ENCODE measurements at regions not wholly inside any gene's neighbourhood (a gene's known extent, or its start where the extent isn't known, plus 50 kb on each side); places are given as distances from the start of the nearest gene placed in this dataset.

- H3K27me3 ChIP-seq: no peaks in the 10 kb centered on the region
- H3K4me3 ChIP-seq: no peak overlapping the region
- H3K9me3 ChIP-seq: no peaks in the 10 kb centered on the region
- no peaks in the 10 kb centered on the region for H3K4me1 ChIP-seq
- TF ChIP-seq POLR2A (IDR thresholded peaks at IDR 0.05) (no peak), POLR2AphosphoS5 (IDR thresholded peaks at IDR 0.05) (no peak)
- TF ChIP-seq, protein P1, sequence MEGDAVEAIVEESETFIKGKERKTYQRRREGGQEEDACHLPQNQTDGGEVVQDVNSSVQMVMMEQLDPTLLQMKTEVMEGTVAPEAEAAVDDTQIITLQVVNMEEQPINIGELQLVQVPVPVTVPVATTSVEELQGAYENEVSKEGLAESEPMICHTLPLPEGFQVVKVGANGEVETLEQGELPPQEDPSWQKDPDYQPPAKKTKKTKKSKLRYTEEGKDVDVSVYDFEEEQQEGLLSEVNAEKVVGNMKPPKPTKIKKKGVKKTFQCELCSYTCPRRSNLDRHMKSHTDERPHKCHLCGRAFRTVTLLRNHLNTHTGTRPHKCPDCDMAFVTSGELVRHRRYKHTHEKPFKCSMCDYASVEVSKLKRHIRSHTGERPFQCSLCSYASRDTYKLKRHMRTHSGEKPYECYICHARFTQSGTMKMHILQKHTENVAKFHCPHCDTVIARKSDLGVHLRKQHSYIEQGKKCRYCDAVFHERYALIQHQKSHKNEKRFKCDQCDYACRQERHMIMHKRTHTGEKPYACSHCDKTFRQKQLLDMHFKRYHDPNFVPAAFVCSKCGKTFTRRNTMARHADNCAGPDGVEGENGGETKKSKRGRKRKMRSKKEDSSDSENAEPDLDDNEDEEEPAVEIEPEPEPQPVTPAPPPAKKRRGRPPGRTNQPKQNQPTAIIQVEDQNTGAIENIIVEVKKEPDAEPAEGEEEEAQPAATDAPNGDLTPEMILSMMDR (IDR thresholded peaks at IDR 0.05): no peak
- DNase-seq (ENCODE audit: low spot score in 2 of 2): no peak
- H3K27ac ChIP-seq: no peak overlapping the region
- intact Hi-C loops (cut with DNase I; ENCODE audit: low total_unique reads): no loop called here
- H3K36me3 ChIP-seq: no peaks in the 10 kb centered on the region
These were observed 454.6 kb downstream of the GADD45G start for GRCh38 chr9:90059436-90059835.

DNA sequence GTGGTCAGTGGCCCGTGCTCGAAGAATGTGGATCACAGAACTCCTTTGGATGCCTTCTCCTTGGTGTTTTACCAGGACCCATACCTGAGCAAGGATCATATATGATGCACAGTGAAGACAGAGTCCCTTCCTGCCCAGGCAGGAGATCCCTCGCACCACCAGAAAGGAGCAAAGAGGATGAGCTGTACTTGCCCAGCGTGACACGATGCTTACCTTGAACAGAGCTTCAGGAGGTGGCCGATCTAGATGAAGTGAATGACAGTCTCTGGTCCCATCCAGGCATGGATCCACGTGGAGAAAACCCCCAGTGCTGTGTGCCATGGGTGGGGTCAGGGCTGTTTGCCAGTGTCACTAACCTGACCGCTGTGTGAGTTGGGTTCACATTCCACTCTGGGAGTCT is 455.4 kb downstream of the GADD45G start:
- H3K27me3 ChIP-seq: no peaks in the 10 kb centered on the region
- intact Hi-C loops (cut with DNase I; ENCODE audit: low total_unique reads): no loop called here
- H3K4me3 ChIP-seq: no peak overlapping the region
- DNase-seq (ENCODE audit: low spot score in 2 of 2): no peak
- no peaks in the 10 kb centered on the region for H3K4me1 ChIP-seq
- H3K9me3 ChIP-seq: no peaks in the 10 kb centered on the region
- H3K36me3 ChIP-seq: no peaks in the 10 kb centered on the region
- H3K27ac ChIP-seq: no peak overlapping the region
- TF ChIP-seq POLR2A (IDR thresholded peaks at IDR 0.05) (no peak), POLR2AphosphoS5 (IDR thresholded peaks at IDR 0.05) (no peak)
- TF ChIP-seq, protein P1 (IDR thresholded peaks at IDR 0.05): no peak

DNA sequence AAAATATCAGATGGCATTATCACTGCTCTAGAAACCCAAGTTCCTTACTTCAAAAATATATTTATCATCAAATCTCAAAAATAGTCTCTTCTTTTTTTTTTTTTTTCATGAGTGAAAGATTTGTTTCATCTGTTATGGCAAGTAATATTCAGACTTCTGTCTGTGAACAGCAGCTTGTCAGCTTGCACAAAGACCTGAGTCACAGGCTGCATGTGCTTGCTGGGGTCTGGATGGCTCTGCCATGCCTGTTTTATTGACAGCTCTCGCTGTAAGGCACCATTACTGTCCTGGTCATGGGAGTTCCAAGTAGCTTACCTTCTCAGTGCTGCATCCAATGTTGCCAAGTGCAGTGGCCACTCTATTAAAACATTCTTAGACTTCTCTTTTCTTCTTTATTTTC is 456.4 kb downstream of the GADD45G start:
- no peak overlapping the region for H3K4me3 ChIP-seq

DNA sequence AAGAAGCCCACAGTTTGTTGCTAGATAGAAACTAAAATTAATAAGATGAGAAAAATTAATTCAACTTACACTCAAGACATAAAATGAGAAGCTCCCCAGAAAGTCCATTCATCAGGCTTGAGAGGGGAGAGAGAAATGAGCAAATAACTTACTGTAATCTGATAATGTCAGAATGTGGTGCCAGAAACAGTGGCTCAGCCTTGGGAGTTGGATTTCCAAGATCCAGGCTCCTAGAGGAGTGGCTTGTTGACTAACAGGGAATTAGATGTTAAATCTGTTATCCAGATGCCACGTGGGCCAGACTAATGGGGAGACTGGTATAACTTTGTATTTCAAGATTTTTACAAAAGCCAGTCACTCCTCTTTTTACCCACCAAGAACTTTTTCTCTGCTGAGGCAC is 458.2 kb downstream of the GADD45G start:
- no peaks in the 10 kb centered on the region for H3K4me1 ChIP-seq
- no peaks in the 10 kb centered on the region for H3K27me3 ChIP-seq
- H3K36me3 ChIP-seq: no peaks in the 10 kb centered on the region
- TF ChIP-seq POLR2AphosphoS5 (IDR thresholded peaks at IDR 0.05): no peak
- TF ChIP-seq, protein P1 (IDR thresholded peaks at IDR 0.05): no peak
- TF ChIP-seq POLR2A (IDR thresholded peaks at IDR 0.05): no peak
- no peaks in the 10 kb centered on the region for H3K9me3 ChIP-seq
- no peak overlapping the region for H3K4me3 ChIP-seq
- H3K27ac ChIP-seq: no peak overlapping the region
- intact Hi-C loops (cut with DNase I; ENCODE audit: low total_unique reads): no loop called here
- DNase-seq (ENCODE audit: low spot score in 2 of 2): no peak

More for the DNA sequence above, 456.4 kb downstream of the GADD45G start:
- Histone ChIP-seq H3K27me3 (no peaks in the 10 kb centered on the region), H3K27ac (no peak overlapping the region), H3K9me3 (no peaks in the 10 kb centered on the region), H3K4me1 (no peaks in the 10 kb centered on the region), H3K36me3 (no peaks in the 10 kb centered on the region)
- intact Hi-C loops (cut with DNase I; ENCODE audit: low total_unique reads): no loop called here
- no peak for TF ChIP-seq POLR2A (IDR thresholded peaks at IDR 0.05)
- TF ChIP-seq POLR2AphosphoS5 (IDR thresholded peaks at IDR 0.05): no peak
- no peak for DNase-seq (ENCODE audit: low spot score in 2 of 2)

DNA sequence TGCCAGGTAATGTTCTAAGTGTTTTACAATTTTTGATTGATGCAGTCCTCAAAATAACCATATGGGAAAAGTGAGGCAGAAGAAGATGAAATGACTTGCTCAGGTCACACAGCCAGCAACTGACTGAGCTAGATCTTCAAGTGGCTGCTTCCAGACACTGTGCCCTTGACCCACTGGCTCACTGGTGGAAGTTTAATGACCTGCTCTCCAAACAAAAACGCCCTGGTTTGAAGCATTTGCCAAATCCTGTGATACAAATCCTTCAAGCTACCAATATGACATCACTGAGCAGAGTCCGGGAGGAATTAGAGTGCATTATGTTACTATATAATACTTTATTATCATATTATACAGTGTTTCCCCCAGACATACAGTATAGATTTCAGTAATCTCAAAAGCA is 459.4 kb downstream of the GADD45G start:
- no peak for DNase-seq (ENCODE audit: low spot score in 2 of 2)
- Histone ChIP-seq H3K9me3 (no peaks in the 10 kb centered on the region), H3K4me1 (no peaks in the 10 kb centered on the region), H3K27me3 (no peaks in the 10 kb centered on the region), H3K36me3 (no peaks in the 10 kb centered on the region), H3K4me3 (no peak overlapping the region), H3K27ac (no peak overlapping the region)
- no peak for TF ChIP-seq POLR2AphosphoS5 (IDR thresholded peaks at IDR 0.05)
- TF ChIP-seq POLR2A (IDR thresholded peaks at IDR 0.05): no peak
- TF ChIP-seq, protein P1 (IDR thresholded peaks at IDR 0.05): no peak
- intact Hi-C loops (cut with DNase I; ENCODE audit: low total_unique reads): no loop called here

DNA sequence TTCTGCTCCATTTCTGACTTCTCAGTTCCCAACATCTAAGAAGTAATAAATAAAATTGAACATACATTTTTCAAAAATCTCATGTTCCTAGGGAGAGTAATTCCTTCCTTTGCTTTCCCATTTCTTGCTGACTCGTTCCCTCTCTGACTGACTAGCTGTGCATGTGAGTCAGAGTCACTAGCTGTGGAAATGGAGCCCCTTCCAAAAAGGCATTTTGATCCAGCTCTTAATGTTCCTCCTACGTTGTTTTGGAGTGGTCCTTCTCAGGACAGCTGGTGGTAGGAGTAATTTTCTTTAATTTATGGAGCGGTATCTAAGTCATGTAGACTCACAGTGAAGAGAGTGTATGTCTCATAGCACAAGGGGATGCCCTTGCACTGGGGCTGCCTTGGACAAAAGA is 460.2 kb downstream of the GADD45G start:
- no peaks in the 10 kb centered on the region for H3K4me1 ChIP-seq
- TF ChIP-seq, protein P1 (IDR thresholded peaks at IDR 0.05): no peak
- TF ChIP-seq POLR2AphosphoS5 (IDR thresholded peaks at IDR 0.05) (no peak), POLR2A (IDR thresholded peaks at IDR 0.05) (no peak)
- H3K27me3 ChIP-seq: no peaks in the 10 kb centered on the region
- no peak for DNase-seq (ENCODE audit: low spot score in 2 of 2)
- no peaks in the 10 kb centered on the region for H3K9me3 ChIP-seq
- no peak overlapping the region for H3K27ac ChIP-seq
- no peak overlapping the region for H3K4me3 ChIP-seq
- intact Hi-C loops (cut with DNase I; ENCODE audit: low total_unique reads): no loop called here
- H3K36me3 ChIP-seq: no peaks in the 10 kb centered on the region

Data from breast epithelium (tissue), 4 donors.